K562 (cell line): ENCODE measurements at regions not wholly inside any gene's neighbourhood (a gene's known extent, or its start where the extent isn't known, plus 50 kb on each side); places are given as distances from the start of the nearest gene placed in this dataset.

ENCODE experiments used
- ATAC-seq: fragments of 200-7000 bp; cut with Tn5 transposase; 3 replicates; pipeline ENCODE4 v1.9.1; 2020; ENCODE audit warnings: moderate library complexity
- BruUV-seq: library from RNA; stranded (reverse); fragments of 400-500 nt; replicated peaks from 2 replicates; lab custom pipeline; 2021; lab: Mats Ljungman, UMichigan
- CTCF ChIA-PET: fragments of 300-600 bp; formaldehyde crosslinking; extraction: SDS; loops from one replicate; lab custom pipeline; 2021; ENCODE audit warnings: low intra/inter-chr PET ratio; lab: Yijun Ruan, JAX
- POLR2A ChIA-PET: fragments of 300-600, 350-650 bp; sonication (Branson Sonifier 250); formaldehyde crosslinking; extraction: SDS; loops from one replicate; lab custom pipeline; 2021; ENCODE audit warnings: antibody characterized with exemption, inconsistent platforms; lab: Yijun Ruan, JAX
- DNase-seq, 4 experiments: peaks; one replicate each; pipeline versions ENCODE4 v3.0.0 to v3.0.0-alpha.2; 2011 to 2018; ENCODE audit warnings: low spot score in 3 of 4, mixed read lengths in 3 of 4; ENCODE audit errors: extremely low read depth in 1 of 4
- FAIRE-seq: peaks from 2 replicates; lab custom pipeline; 2011; peaks lifted over from hg19 to GRCh38; lab: Jason Lieb, UNC
- H2AFZ ChIP-seq: 2 replicates; pipeline ENCODE4 v1.6.0; 2011; ENCODE audit warnings: low read depth, low read length, control low read depth, inconsistent platforms
- H3K27ac ChIP-seq: fragments of 200-600 bp; 3 replicates; pipeline ENCODE4 v1.8.0; 2011; ENCODE audit warnings: low read depth, mild to moderate bottlenecking, control low read depth, inconsistent platforms, low read length, moderate library complexity, mixed read lengths; ENCODE audit errors: extremely low read depth
- H3K27me3 ChIP-seq, 2 experiments: fragments of 300-600 bp in 1 of 2; 2 replicates in 1 of 2; 3 replicates in 1 of 2; pipeline versions ENCODE4 v1.6.0 to v1.8.0; 2011; ENCODE audit warnings: inconsistent platforms in 2 of 2, low read length in 2 of 2, mild to moderate bottlenecking in 1 of 2, mixed read lengths in 1 of 2, moderate library complexity in 1 of 2; ENCODE audit not compliant: control insufficient read depth in 2 of 2, insufficient read depth in 2 of 2
- H3K36me3 ChIP-seq: fragments of 300-600 bp; 3 replicates; pipeline ENCODE4 v1.8.0; 2011; ENCODE audit warnings: mild to moderate bottlenecking, low read length, inconsistent platforms; ENCODE audit not compliant: control insufficient read depth, insufficient read depth
- H3K4me1 ChIP-seq, 2 experiments: fragments of 200-600 bp in 1 of 2; replicated peaks in 1 of 2; 2 replicates in 1 of 2; 3 replicates in 1 of 2; pipeline versions ENCODE4 v1.5.1 to v1.8.0; 2011; ENCODE audit warnings: inconsistent platforms in 2 of 2, low read length in 2 of 2, mild to moderate bottlenecking in 1 of 2, mixed read lengths in 1 of 2, moderate library complexity in 1 of 2; ENCODE audit not compliant: control insufficient read depth in 2 of 2, insufficient read depth in 2 of 2
- H3K4me2 ChIP-seq: 2 replicates; pipeline ENCODE4 v1.6.1; 2011; ENCODE audit warnings: low read length, control low read depth, inconsistent platforms, mixed read lengths; ENCODE audit not compliant: insufficient read depth
- H3K4me3 ChIP-seq: fragments of 200-600 bp; sonication (generic), shearing (Covaris generic); 2 replicates; pipeline ENCODE4 v1.5.1; 2016; ENCODE audit warnings: control low read depth, inconsistent platforms
- H3K79me2 ChIP-seq: fragments of 200-600 bp; 3 replicates; pipeline ENCODE4 v1.8.0; 2011; ENCODE audit warnings: low read length, inconsistent platforms; ENCODE audit not compliant: control insufficient read depth, insufficient read depth
- H3K9ac ChIP-seq, 2 experiments: 2 replicates each; pipeline versions ENCODE4 v1.6.0 to v1.6.1; 2011; ENCODE audit warnings: low read depth in 2 of 2, low read length in 2 of 2, control low read depth in 1 of 2, inconsistent platforms in 1 of 2, mild to moderate bottlenecking in 1 of 2, mixed read lengths in 1 of 2; ENCODE audit not compliant: insufficient read depth in 1 of 2
- H3K9me1 ChIP-seq: one replicate; pipeline ENCODE4 v1.6.0; 2011; ENCODE audit warnings: inconsistent platforms, mild to moderate bottlenecking, low read length, moderate library complexity; ENCODE audit not compliant: control insufficient read depth, insufficient read depth
- H3K9me3 ChIP-seq: replicated peaks from 2 replicates; pipeline ENCODE4 v1.5.1; 2011; ENCODE audit warnings: low read depth, low read length, inconsistent platforms; ENCODE audit not compliant: control insufficient read depth, insufficient read depth
- H4K20me1 ChIP-seq: replicated peaks from 2 replicates; pipeline ENCODE4 v1.6.1; 2011; ENCODE audit warnings: low read length, inconsistent platforms, mixed read lengths; ENCODE audit not compliant: control insufficient read depth, insufficient read depth
- ATF2 ChIP-seq: sonication (generic); formaldehyde crosslinking; IDR thresholded peaks from 2 replicates; pipeline ENCODE4 v1.8.1; 2022; ENCODE audit warnings: missing genetic modification reagents
- BCL6 ChIP-seq: fragments of 250-450 bp; sonication (Bioruptor Pico); IDR thresholded peaks from 2 replicates; pipeline ENCODE4 v1.4.0; 2020
- BRD9 ChIP-seq: fragments of 450-650 bp; IDR thresholded peaks from 2 replicates; pipeline ENCODE4 v1.6.1; 2018; ENCODE audit warnings: low read depth; ENCODE audit not compliant: partially characterized antibody
- CBX5 ChIP-seq: IDR thresholded peaks from 2 replicates; pipeline ENCODE4 v1.6.1; 2014; ENCODE audit warnings: low read depth, borderline replicate concordance
- CEBPG ChIP-seq, 3 experiments: fragments of 200-800 bp in 1 of 3; sonication (Bioruptor generic) in 1 of 3; sonication (generic) in 1 of 3; formaldehyde crosslinking in 1 of 3; IDR thresholded peaks in 2 of 3; conservative IDR thresholded peaks in 1 of 3; 2 replicates each; pipeline versions ENCODE4 v1.6.1 to v1.8.0; 2016 to 2022; ENCODE audit warnings: missing compliant biosample characterization in 2 of 3, missing genetic modification characterization in 2 of 3, mild to moderate bottlenecking in 1 of 3, missing genetic modification reagents in 1 of 3
- E2F6 ChIP-seq, 2 experiments: IDR thresholded peaks; 2 replicates each; pipeline ENCODE4 v1.6.1; 2011; ENCODE audit warnings: borderline replicate concordance in 1 of 2, control low read depth in 1 of 2, low read depth in 1 of 2, low read length in 1 of 2, mild to moderate bottlenecking in 1 of 2, mixed read lengths in 1 of 2, moderate library complexity in 1 of 2; ENCODE audit not compliant: insufficient read depth in 1 of 2, insufficient read length in 1 of 2, poor library complexity in 1 of 2, severe bottlenecking in 1 of 2; ENCODE audit errors: extremely low read depth in 1 of 2
- ELF4 ChIP-seq: fragments of 450-650 bp; formaldehyde crosslinking; IDR thresholded peaks from 2 replicates; pipeline ENCODE4 v1.4.0; 2022; ENCODE audit warnings: missing genetic modification characterization
- FOSL1 ChIP-seq: fragments of 200-800 bp; sonication (Bioruptor generic); conservative IDR thresholded peaks from 2 replicates; pipeline ENCODE4 v1.6.1; 2016; ENCODE audit warnings: missing genetic modification characterization, missing compliant biosample characterization
- FOXA1 ChIP-seq: fragments of 450-650 bp; IDR thresholded peaks from 2 replicates; pipeline ENCODE4 v1.6.1; 2016; ENCODE audit warnings: mild to moderate bottlenecking, borderline replicate concordance
- FOXA3 ChIP-seq, 2 experiments: fragments of 450-650 bp in 1 of 2; sonication (generic) in 1 of 2; formaldehyde crosslinking; IDR thresholded peaks in 1 of 2; conservative IDR thresholded peaks in 1 of 2; 2 replicates each; pipeline versions ENCODE4 v1.4.0 to v1.8.0; 2020 to 2022; ENCODE audit warnings: mild to moderate bottlenecking in 2 of 2, missing genetic modification reagents in 1 of 2
- KAT8 ChIP-seq: fragments of 450-650 bp; IDR thresholded peaks from 2 replicates; pipeline ENCODE4 v1.6.1; 2016; ENCODE audit warnings: low read depth, mild to moderate bottlenecking
- TFE3 ChIP-seq: fragments of 450-650 bp; formaldehyde crosslinking; IDR thresholded peaks from 2 replicates; pipeline ENCODE4 v1.4.0; 2020; ENCODE audit warnings: mild to moderate bottlenecking, mixed read lengths
- ZNF134 ChIP-seq: fragments of 250-450 bp; sonication (Bioruptor Pico); conservative IDR thresholded peaks from 2 replicates; pipeline ENCODE4 v1.4.0; 2020
- ZNF146 ChIP-seq: IDR thresholded peaks from one replicate; pipeline ENCODE4 v1.6.1; 2018; ENCODE audit warnings: missing compliant biosample characterization; ENCODE audit not compliant: unreplicated experiment
- ZNF655 ChIP-seq: fragments of 250-450 bp; sonication (Bioruptor Pico); IDR thresholded peaks from 2 replicates; pipeline ENCODE4 v1.5.0; 2021
- WGBS: fragments of 100-300 bp; shearing (Covaris generic); methylation state at CpG from one replicate; pipeline ENCODE4 v1.1.6; 2016; ENCODE audit warnings: low coverage, mixed read lengths; ENCODE audit not compliant: insufficient coverage; ENCODE audit errors: missing lambda C conversion rate; 5-methylcytosine and 5-hydroxymethylcytosine counted together
- in situ Hi-C: fragments of 300-500 bp; cut with MboI; formaldehyde crosslinking; loops from 4 replicates; pipeline ENCODE4 v1.15.0; 2018; ENCODE audit warnings: inconsistent platforms, mixed read lengths
- intact Hi-C: fragments of 100-400 bp; cut with micrococcal nuclease; formaldehyde crosslinking; loops from 2 replicates; pipeline ENCODE4 v1.14.2; 2022

- intact Hi-C loops = no loop called here
- Histone ChIP-seq H3K4me1 (no peaks in the 10 kb centered on the region), H3K79me2 (no peaks in the 10 kb centered on the region), H3K9me1 (no peaks in the 10 kb centered on the region), H3K4me3 (no peak overlapping the region), H3K9ac (no peak overlapping the region), H3K36me3 (no peaks in the 10 kb centered on the region), H2AFZ (no peak overlapping the region), H3K9me3 (no peaks in the 10 kb centered on the region), H3K27ac (no peak overlapping the region), H4K20me1 (no peaks in the 10 kb centered on the region), H3K27me3 (no peaks in the 10 kb centered on the region; a peak in 1 of 5 replicates), H3K4me2 (no peak overlapping the region)
- BruUV-seq = no TSS peak
- FAIRE-seq = no peak
- no peak for ATAC-seq
- 0% methylated on average over 3 of the region's 5 CpGs for WGBS
- no peak for DNase-seq
- ChIA-PET POLR2A (no interaction called here), CTCF (no interaction called here)
- in situ Hi-C loops = no loop called here
- TF ChIP-seq CEBPG (CRISPR knock-in tag; IDR thresholded peaks at IDR 0.05) = no peak
- no peak for TF ChIP-seq CEBPG (tag; conservative IDR thresholded peaks at IDR 0.05 in 1 of 2, IDR thresholded peaks at IDR 0.05 in 1 of 2)
- no peak for TF ChIP-seq ELF4
- TF ChIP-seq ZNF134 (CRISPR knock-in tag) = no peak
- no peak for TF ChIP-seq CBX5
- no peak for TF ChIP-seq FOXA3 (CRISPR knock-in tag; conservative IDR thresholded peaks at IDR 0.05 in 1 of 2, IDR thresholded peaks at IDR 0.05 in 1 of 2)
- no peak for TF ChIP-seq BCL6 (CRISPR knock-in tag)
- TF ChIP-seq ATF2 = no peak
- TF ChIP-seq FOSL1 (tag) = no peak
- no peak for TF ChIP-seq E2F6 (IDR thresholded peaks at IDR 0.05; ENCODE audit: borderline replicate concordance in 1 of 2, extremely low read depth in 1 of 2, insufficient read depth in 1 of 2, insufficient read length in 1 of 2, low read depth in 1 of 2, low read length in 1 of 2, poor library complexity in 1 of 2, severe bottlenecking in 1 of 2)
- TF ChIP-seq ZNF146 (CRISPR knock-in tag) = no peak
- no peak for TF ChIP-seq ZNF655 (CRISPR knock-in tag)
- no peak for TF ChIP-seq FOXA1
- no peak for TF ChIP-seq KAT8
- no peak for TF ChIP-seq TFE3
- no peak for TF ChIP-seq BRD9
These were observed 187.4 kb downstream of the ARL4C start for GRCh38 chr2:234309431-234309830.
